ENCODE measurements at regions not wholly inside any gene's neighbourhood (a gene's known extent, or its start where the extent isn't known, plus 50 kb on each side); places are given as distances from the start of the nearest gene placed in this dataset.

- TF ChIP-seq CTCF (conservative IDR thresholded peaks at IDR 0.05), result no peak
- no peak overlapping the region for H3K27ac ChIP-seq
Observed at GRCh38 chr12:97322388-97322787, 140.2 kb upstream of the RMST start.

DNA sequence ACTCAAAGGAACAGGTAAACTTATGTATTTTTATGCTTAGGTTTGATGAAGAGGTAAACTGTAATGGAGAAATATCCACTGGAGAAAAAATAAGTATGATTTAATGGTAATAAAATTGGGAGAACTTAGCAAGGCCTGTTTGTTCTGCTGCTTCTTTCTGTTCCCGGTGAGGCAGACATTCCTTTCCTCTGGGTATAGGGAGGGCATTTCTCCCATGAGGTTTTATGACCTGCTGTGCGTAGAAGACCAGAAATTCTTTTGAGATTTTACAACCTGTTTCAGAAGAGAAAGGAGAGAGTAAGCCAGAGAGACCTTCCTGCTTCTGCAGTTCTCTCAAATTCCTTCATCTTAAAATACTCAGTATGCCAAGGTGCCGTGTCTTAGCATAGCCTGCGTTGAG lies 139.4 kb upstream of the RMST start:
- no peak for TF ChIP-seq CTCF (conservative IDR thresholded peaks at IDR 0.05)
- no peak overlapping the region for H3K27ac ChIP-seq

- TF ChIP-seq CTCF (conservative IDR thresholded peaks at IDR 0.05), result no peak
- H3K27ac ChIP-seq, result no peak overlapping the region
Observed at GRCh38 chr12:97324471-97324870, 138.1 kb upstream of the RMST start.

DNA sequence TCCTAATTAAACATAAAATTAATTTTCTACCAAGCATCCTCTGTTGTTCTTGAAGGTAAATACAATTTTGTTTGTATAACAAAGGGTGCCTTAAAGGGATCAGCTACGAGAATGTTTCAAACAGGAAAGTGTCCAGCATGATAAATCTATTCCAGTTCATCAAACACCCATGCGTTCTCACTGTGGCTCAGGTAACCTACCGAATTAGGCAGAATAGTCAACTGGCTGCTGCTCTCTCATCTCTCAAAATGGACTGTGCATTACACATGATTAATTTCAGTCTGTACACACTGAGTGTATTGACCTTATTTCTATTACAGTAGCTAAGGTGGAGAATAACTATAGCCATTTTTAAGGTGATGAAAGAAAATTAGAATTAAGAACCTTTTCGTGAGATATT lies 127.5 kb upstream of the RMST start:
- H3K27ac ChIP-seq, result peak overlapping the region; percentile 36
- TF ChIP-seq CTCF (conservative IDR thresholded peaks at IDR 0.05), result no peak

DNA sequence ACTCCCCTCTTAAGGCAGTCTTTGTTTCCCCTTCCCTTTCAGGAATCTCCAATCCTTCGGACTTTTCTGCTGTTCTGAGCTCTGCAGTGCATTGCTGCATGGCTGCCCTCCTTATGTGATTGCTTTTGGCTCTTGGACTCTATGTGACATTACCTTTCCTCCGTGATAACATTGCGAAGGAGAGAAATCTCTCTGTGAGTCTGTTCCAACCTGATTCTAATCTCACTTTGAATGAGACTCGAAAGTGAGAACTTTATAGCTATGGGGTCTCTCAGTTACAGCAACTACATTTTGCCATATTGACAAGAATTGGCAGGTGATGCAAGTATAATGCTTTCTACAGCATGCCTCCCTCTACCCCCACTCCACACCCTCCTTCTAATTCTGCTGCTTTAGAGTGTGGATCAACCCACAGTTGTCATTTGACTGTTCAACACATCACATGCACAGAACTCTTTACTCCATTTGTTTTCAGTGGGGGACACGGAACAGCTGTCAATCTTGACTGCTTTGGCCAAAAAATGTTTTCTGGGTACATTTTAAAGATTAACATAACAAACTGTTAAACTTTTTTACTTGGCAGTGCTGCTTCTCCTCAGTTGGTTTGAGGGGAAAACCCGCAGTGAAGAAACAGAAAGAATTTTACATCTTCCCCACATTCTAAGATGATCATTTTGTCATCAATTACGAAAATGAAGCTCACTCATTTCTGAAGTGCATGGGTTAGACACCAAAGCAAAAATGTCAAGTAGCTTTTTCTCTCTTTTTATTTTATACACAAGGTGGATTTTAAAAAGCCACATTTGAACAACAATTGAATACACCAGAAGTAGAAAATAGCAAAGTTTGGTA lies 125.5 kb upstream of the RMST start:
- no peak overlapping the region for H3K27ac ChIP-seq
- TF ChIP-seq CTCF (conservative IDR thresholded peaks at IDR 0.05), result no peak

DNA sequence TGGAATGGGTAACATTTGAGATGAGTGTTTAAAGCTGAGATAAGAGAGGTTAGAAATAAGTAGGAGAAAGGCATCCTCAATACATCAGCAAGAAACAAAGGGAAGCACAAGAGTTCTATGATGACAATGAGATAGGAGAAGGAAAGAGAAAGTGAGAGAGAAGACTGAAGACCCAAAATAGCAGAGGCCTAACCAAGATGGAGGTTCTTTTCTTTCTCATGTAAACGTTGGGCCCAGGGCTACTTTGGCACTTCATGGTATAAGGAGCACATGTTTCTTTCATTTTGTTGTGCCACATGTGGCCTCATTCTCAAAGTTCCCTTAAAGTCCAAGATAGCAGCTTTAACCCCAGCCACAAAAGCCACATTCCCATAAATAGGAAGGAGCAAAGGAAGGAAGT lies 120.5 kb upstream of the RMST start:
- TF ChIP-seq CTCF (conservative IDR thresholded peaks at IDR 0.05), result no peak
- no peak overlapping the region for H3K27ac ChIP-seq

- no peak for TF ChIP-seq CTCF (conservative IDR thresholded peaks at IDR 0.05)
- H3K27ac ChIP-seq, result no peak overlapping the region
Observed at GRCh38 chr12:97347956-97348355, 114.6 kb upstream of the RMST start.
